CD8-positive, alpha-beta memory T cell (primary cell): ENCODE measurements at regions not wholly inside any gene's neighbourhood (a gene's known extent, or its start where the extent isn't known, plus 50 kb on each side); places are given as distances from the start of the nearest gene placed in this dataset.

Source experiments
- CTCF ChIA-PET: fragments of 350-600 bp; sonication (Branson Sonifier 250); formaldehyde crosslinking; loops from one replicate; lab custom pipeline; 2021; ENCODE audit warnings: antibody characterized with exemption; lab: Charles Lee
- POLR2A ChIA-PET: fragments of 350-600 bp; sonication (Branson Sonifier 250); formaldehyde crosslinking; loops from one replicate; lab custom pipeline; 2021; ENCODE audit warnings: antibody characterized with exemption; lab: Charles Lee
- DNase-seq, 5 donors: peaks; one replicate each; pipeline versions ENCODE4 v3.0.0 to v3.0.0-alpha.2; 2020 to 2022; ENCODE audit warnings: mixed read lengths in 1 of 5
- H3K27ac ChIP-seq: one replicate; pipeline ENCODE4 v1.7.0; 2013; ENCODE audit warnings: low read depth, mild to moderate bottlenecking, low read length, moderate library complexity
- H3K27me3 ChIP-seq: 2 replicates; pipeline ENCODE4 v1.7.0; 2013; ENCODE audit warnings: low read length, mild to moderate bottlenecking; ENCODE audit not compliant: insufficient read depth, poor library complexity, severe bottlenecking
- H3K36me3 ChIP-seq: 2 replicates; pipeline ENCODE4 v1.7.0; 2013; ENCODE audit warnings: mild to moderate bottlenecking, low read length, moderate library complexity; ENCODE audit not compliant: insufficient read depth
- H3K4me1 ChIP-seq: 2 replicates; pipeline ENCODE4 v1.7.0; 2013; ENCODE audit warnings: mild to moderate bottlenecking, low read length, moderate library complexity; ENCODE audit not compliant: insufficient read depth
- H3K4me3 ChIP-seq: 2 replicates; pipeline ENCODE4 v1.7.0; 2013; ENCODE audit warnings: mild to moderate bottlenecking, low read length
- H3K9me3 ChIP-seq: 2 replicates; pipeline ENCODE4 v1.7.0; 2013; ENCODE audit warnings: mild to moderate bottlenecking, low read length
- H3K27ac Mint-ChIP-seq, 8 donors: one replicate each; pipeline ENCODE4 v1.8.0; 2020 to 2021; ENCODE audit warnings: mixed read lengths in 8 of 8, mild to moderate bottlenecking in 6 of 8, inconsistent platforms in 3 of 8, moderate library complexity in 3 of 8
- H3K27me3 Mint-ChIP-seq, 2 donors: one replicate each; pipeline ENCODE4 v1.8.0; 2020 to 2021; ENCODE audit warnings: mixed read lengths in 2 of 2, mild to moderate bottlenecking in 1 of 2, moderate library complexity in 1 of 2
- H3K36me3 Mint-ChIP-seq, 3 donors: one replicate each; pipeline ENCODE4 v1.8.0; 2020 to 2021; ENCODE audit warnings: mixed read lengths in 3 of 3, inconsistent platforms in 1 of 3, mild to moderate bottlenecking in 1 of 3
- H3K4me1 Mint-ChIP-seq, 3 donors: one replicate each; pipeline ENCODE4 v1.8.0; 2020 to 2021; ENCODE audit warnings: mixed read lengths in 3 of 3, inconsistent platforms in 1 of 3, mild to moderate bottlenecking in 1 of 3
- H3K4me3 Mint-ChIP-seq, 7 donors: one replicate each; pipeline ENCODE4 v1.8.0; 2020 to 2021; ENCODE audit warnings: mixed read lengths in 7 of 7, mild to moderate bottlenecking in 6 of 7, moderate library complexity in 4 of 7, inconsistent platforms in 2 of 7
- H3K9me3 Mint-ChIP-seq, 5 donors: one replicate each; pipeline ENCODE4 v1.8.0; 2020 to 2022; ENCODE audit warnings: mixed read lengths in 5 of 5, mild to moderate bottlenecking in 3 of 5, moderate library complexity in 2 of 5, inconsistent platforms in 1 of 5

GRCh38 chr16:55271945-55272513 lies 52.0 kb upstream of the IRX6 start:
- H3K4me1 ChIP-seq: no peaks in the 10 kb centered on the region
- Mint-ChIP-seq H3K4me1 (no peaks in the 10 kb centered on the region), H3K4me3 (no peak overlapping the region), H3K27me3 (peaks cover 0 to 5% of the 10 kb centered on the region in 2 donors), H3K9me3 (no peaks in the 10 kb centered on the region), H3K36me3 (no peaks in the 10 kb centered on the region), H3K27ac (no peak overlapping the region)
- no peak overlapping the region for H3K27ac ChIP-seq
- no peaks in the 10 kb centered on the region for H3K36me3 ChIP-seq
- H3K4me3 ChIP-seq: no peak overlapping the region
- no peak for DNase-seq
- CTCF ChIA-PET: no interaction called here
- POLR2A ChIA-PET: no interaction called here
- H3K27me3 ChIP-seq: no peaks in the 10 kb centered on the region
- no peaks in the 10 kb centered on the region for H3K9me3 ChIP-seq

DNA sequence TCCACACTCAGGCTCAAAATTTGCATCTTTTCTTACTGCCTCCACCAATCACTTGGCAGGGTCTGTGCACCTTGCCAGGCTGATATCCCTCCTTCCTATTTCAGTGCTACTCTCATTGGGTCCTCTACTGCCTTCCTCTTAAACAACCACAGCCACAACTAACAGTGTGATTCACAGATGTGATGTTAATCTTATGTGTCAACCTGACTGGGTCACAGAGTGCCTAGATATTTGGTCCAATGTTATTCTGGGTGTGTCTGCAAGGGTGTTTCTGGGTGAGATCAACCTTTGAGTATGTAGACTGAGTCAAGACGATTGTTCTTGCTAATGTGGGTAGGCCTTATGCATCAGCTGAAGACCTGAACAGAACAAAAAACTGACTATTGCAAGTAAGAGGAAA lies 51.3 kb upstream of the IRX6 start:
- no peaks in the 10 kb centered on the region for H3K9me3 ChIP-seq
- no peak overlapping the region for H3K27ac ChIP-seq
- DNase-seq: no peak
- POLR2A ChIA-PET: no interaction called here
- no peaks in the 10 kb centered on the region for H3K36me3 ChIP-seq
- Mint-ChIP-seq H3K27me3 (peaks cover 0 to 6% of the 10 kb centered on the region in 2 donors), H3K27ac (no peak overlapping the region), H3K36me3 (no peaks in the 10 kb centered on the region), H3K4me1 (no peaks in the 10 kb centered on the region), H3K9me3 (no peaks in the 10 kb centered on the region), H3K4me3 (no peak overlapping the region)
- no peaks in the 10 kb centered on the region for H3K27me3 ChIP-seq
- H3K4me3 ChIP-seq: no peak overlapping the region
- CTCF ChIA-PET: no interaction called here
- H3K4me1 ChIP-seq: no peaks in the 10 kb centered on the region

DNA sequence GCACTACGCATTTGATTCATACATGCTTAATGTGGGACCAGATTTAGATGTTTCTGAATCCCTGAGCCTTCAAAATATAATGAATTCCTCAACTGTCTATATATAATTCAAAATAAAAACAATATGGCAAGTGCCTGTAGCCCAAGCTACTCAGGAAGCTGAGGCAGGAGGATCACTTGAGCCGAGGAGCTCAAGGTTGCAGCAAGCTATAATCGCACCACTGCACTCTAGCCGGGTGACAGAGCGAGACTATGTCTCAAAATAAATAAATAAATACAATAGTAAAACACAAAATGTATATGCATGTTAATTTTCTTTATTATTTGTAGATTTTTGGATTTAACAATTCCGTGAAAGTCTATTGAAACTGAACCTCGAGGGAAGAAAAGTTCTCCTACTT lies 50.6 kb upstream of the IRX6 start:
- no peak for DNase-seq
- no peaks in the 10 kb centered on the region for H3K4me1 ChIP-seq
- ChIA-PET POLR2A (no interaction called here), CTCF (no interaction called here)
- no peaks in the 10 kb centered on the region for H3K36me3 ChIP-seq
- H3K4me3 ChIP-seq: no peak overlapping the region
- no peaks in the 10 kb centered on the region for H3K36me3 Mint-ChIP-seq
- H3K9me3 Mint-ChIP-seq: no peaks in the 10 kb centered on the region
- H3K27ac ChIP-seq: no peak overlapping the region
- H3K9me3 ChIP-seq: no peaks in the 10 kb centered on the region
- H3K27ac Mint-ChIP-seq: no peak overlapping the region
- no peaks in the 10 kb centered on the region for H3K27me3 ChIP-seq
- no peaks in the 10 kb centered on the region for H3K4me1 Mint-ChIP-seq
- H3K4me3 Mint-ChIP-seq: no peak overlapping the region
- H3K27me3 Mint-ChIP-seq: peaks cover 0 to 6% of the 10 kb centered on the region in 2 donors

DNA sequence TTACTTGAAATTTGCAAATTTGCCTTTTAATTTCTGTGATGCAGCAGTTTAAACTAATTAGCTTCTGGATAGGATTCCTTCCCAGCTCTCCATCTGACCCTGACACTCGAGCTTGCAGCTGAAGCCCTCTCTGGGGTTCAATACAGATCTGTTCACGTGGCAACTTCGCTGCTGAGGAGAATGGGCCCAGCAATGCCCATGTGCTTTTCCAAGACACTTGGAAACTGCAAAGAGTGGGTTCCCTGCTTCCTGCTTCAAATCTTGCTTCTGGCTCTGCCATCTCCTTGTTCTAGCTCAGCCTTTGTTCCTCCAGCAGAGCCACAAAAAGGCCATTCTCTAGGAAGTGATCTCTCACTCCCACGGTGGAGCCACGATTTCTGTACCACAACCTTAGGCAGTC lies 50.0 kb upstream of the IRX6 start:
- no peak overlapping the region for H3K4me3 ChIP-seq
- no peaks in the 10 kb centered on the region for H3K9me3 ChIP-seq
- no peaks in the 10 kb centered on the region for H3K27me3 ChIP-seq
- Mint-ChIP-seq H3K27ac (no peak overlapping the region), H3K9me3 (no peaks in the 10 kb centered on the region), H3K27me3 (peaks cover 0 to 10% of the 10 kb centered on the region in 2 donors), H3K4me1 (no peaks in the 10 kb centered on the region), H3K36me3 (no peaks in the 10 kb centered on the region), H3K4me3 (no peak overlapping the region)
- DNase-seq: no peak
- ChIA-PET POLR2A (no interaction called here), CTCF (no interaction called here)
- no peak overlapping the region for H3K27ac ChIP-seq
- no peaks in the 10 kb centered on the region for H3K36me3 ChIP-seq
- no peaks in the 10 kb centered on the region for H3K4me1 ChIP-seq
